CD4-positive, alpha-beta T cell treated with Interleukin-21 for 1 hour (primary cell): ENCODE measurements at regions not wholly inside any gene's neighbourhood (a gene's known extent, or its start where the extent isn't known, plus 50 kb on each side); places are given as distances from the start of the nearest gene placed in this dataset.
"Not testable (repeated sequence)": the region's sequence is repeated elsewhere in the genome, so short reads cannot be mapped to it uniquely, and the experiment has no call there.

Experiments
- DNase-seq: peaks from one replicate; pipeline ENCODE4 v3.0.0-alpha.2; 2020

GRCh38 chr2:8115456-8115855, 566.4 kb upstream of the ID2 start:
- DNase-seq, result no peak

DNA sequence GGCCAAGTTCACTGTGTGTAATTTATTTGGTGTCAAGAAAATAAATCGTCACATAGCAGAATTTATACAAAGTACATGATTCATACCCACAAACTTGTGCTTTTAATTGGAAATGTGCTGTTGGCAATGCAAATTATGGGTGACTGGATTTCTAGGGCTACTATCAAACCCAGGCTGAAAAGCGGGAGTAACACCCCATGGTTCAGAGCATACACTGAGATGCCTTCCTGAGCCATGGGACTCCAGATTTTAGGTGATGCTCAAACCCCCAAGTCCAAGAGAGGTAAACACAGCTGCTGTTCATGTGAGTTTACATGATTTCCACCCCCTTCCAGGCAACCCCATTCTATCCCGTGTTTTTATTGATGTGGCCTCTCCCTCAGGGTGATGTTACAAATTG, 565.9 kb upstream of the ID2 start:
- DNase-seq, result no peak

DNA sequence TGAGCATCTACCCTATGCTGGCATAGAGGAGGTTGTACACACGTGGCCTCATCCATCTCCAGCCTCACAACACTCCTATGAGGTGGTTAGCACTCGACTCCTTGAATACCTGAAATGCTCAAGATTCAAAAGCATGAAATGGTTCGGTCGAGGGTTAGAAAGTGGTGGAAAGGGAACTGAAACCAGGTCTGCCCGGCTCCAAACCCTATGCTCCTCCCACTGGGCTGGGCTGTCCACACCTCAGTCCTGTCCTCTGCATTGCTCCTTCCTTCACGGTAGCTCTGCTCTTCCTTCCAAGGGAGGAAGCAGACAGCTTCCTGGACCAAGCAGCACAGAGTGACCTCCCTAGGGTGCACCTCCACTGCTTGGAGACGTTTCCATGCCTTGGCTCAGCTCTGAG, 565.2 kb upstream of the ID2 start:
- DNase-seq, result no peak

GRCh38 chr2:8118940-8119781, 562.7 kb upstream of the ID2 start:
- no peak for DNase-seq

DNA sequence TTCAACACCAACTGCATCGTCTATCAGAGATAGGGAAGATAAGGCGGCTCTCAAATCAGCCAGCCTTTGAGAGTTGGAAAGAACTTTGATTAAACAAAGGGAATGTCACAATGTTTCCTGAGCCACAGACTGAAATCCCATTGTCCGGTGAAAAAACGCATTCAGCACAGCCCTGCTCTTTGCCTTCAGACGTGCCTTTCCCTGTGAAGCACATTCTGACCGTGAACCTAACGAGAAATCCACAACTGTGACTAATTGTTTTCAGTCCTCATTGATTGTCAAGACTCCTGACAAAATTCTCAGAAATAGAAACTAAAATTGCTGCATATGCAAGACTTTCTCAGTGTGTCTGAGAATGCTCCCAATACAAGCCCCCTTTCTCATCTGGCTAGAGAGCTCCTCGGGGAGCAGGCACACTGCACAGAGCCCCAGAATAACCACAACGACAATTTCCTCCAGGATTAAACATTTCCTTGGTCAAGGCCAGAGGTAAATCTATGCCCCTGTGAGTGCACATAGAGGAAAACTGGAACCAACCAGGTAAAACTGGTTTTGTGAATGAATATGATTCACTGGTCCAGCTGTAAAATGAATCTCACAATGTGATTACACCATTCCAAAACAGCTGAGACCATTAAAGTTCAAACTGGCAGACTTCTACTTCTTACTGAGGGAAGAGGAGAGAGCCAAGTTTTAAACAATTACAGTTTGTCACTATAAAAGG, 561.9 kb upstream of the ID2 start:
- no peak for DNase-seq

GRCh38 chr2:8120506-8120860, 561.4 kb upstream of the ID2 start:
- DNase-seq, result no peak

- DNase-seq, result no peak
Observed at GRCh38 chr2:8121022-8121825, 560.6 kb upstream of the ID2 start.

- DNase-seq, result no peak
Observed at GRCh38 chr2:8121826-8122513, 559.9 kb upstream of the ID2 start.

GRCh38 chr2:8122520-8122919, 559.3 kb upstream of the ID2 start:
- no peak for DNase-seq

DNA sequence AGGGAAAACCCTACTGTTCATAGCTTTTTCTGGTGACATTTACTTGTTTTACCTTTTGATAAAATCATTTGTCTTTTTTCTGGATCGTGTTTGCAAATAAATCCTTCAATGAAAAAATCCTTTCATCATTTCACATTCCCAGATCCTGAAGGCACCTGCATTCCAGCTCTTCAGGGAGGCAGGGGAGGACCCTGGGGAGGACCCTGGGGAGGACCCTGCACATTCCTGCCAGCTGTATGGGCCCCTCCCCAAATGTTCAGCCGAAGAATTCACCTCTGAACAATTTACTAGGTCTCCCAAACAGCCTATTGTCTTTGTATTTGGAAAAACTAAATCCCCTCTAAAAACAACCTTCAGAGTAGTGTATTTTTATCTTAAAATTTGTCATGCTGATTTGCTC, 558.4 kb upstream of the ID2 start:
- no peak for DNase-seq

- no peak for DNase-seq
Observed at GRCh38 chr2:8125741-8126711, 555.8 kb upstream of the ID2 start.

DNA sequence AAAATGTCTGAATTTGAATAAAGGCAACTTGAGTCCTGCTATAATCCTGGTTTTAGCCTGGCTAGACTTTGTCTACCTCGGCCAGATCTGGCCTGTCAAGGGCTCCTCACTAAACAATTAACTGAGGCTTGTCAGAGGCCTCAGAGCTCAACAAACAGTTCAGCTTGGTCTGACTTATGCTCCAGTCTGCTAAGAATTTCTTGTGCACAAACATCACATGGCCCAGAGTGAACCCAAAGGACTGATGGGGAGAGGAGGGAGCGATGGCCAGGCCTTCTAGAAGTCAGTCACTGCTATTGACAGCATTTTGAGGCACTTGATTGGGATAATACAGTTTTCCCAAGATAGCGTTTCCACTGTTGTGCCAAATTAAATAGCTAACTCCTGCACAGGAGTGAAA, 555.1 kb upstream of the ID2 start:
- no peak for DNase-seq

DNA sequence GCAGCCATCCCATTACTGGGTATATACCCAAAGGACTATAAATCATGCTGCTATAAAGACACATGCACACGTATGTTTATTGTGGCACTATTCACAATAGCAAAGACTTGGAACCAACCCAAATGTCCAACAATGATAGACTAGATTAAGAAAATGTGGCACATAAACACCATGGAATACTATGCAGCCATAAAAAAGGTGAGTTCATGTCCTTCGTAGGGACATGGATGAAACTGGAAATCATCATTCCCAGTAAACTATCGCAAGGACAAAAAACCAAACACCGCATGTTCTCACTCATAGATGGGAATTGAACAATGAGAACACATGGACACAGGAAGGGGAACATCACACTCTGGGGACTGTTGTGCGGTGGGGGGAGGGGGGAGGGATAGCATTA, 550.4 kb upstream of the ID2 start:
- not testable (repeated sequence) for DNase-seq

- no peak for DNase-seq
Observed at GRCh38 chr2:8132351-8132831, 549.5 kb upstream of the ID2 start.

DNA sequence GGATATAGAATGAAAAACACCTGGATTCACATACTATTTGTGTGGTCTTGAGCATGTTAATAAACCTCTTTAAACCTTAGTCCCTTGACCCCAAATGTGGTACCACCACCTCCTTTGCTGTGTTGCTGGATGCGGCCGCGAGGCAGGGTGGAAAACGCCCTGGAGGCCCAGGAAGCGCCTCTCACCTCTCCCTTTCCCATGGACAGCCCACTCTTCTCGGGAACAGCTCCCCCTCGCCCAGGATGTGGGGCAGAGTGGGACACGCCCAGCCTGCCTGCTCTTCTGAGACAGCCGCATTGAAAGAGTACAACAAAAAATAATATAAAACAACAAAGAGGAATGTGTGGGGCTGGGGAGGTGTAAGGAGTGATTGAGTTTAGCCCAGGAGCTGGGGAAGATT, 549.0 kb upstream of the ID2 start:
- no peak for DNase-seq

DNA sequence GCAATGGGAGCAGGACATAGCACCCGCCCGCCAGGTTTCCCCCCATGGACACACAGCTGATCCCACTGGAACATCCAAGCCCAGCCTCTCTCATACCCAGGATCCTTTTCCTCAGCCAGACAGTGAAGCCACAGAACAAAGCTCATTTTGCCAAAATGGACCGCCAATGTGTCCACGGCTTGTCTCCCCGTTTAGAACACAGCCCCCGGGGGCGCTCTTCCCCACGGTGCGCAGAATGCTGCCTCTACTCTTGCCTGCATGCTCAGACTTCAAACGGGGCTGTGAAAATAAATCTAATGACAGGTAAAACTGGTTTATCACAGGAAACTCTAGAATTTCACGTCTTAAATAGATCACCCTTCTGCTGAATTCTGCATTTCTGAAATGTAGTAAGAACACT, 548.5 kb upstream of the ID2 start:
- DNase-seq, result no peak

- no peak for DNase-seq
Observed at GRCh38 chr2:8133913-8134472, 547.9 kb upstream of the ID2 start.

DNA sequence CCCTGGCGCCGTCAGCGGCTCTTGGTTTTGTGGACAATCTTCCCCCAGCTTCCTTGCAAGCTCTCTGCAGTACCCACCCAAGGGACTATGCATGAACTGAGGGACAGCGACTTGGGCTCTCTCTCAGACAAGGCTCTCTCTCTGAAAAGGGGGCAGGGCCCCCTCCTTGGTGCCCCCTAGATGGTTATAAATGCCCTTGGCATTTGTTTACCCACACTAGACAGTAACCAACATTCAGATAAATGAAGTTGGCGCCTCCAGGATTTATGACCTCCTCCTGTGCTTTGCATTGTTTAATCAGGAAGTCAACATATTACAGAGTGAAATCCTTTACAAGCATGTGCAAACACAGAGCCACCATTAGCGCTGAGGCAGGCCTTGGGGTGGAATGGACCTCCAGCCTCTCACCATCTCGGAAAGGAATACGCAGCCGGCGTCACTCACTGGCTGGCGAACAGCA, 547.4 kb upstream of the ID2 start:
- no peak for DNase-seq

GRCh38 chr2:8134985-8135682, 546.7 kb upstream of the ID2 start:
- DNase-seq, result no peak

DNA sequence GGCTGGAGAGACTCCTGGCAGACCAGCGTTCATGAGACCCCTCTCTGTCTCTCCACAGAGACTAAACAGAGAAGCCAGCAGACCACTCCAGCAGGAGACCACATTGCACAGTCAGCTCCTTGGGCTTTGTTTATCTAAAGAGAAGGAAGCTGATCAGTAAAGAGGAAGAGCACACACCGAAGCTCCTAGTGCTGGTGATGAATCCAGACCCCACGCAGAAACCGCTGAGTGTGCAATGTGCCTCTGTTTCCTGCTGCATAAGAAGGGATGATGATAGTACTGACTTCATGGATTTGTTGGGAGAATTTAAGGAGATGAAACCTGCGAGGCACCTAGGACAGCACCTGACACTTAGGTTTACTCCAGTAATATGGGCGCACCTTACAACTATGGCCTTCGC, 544.1 kb upstream of the ID2 start:
- no peak for DNase-seq

GRCh38 chr2:8138525-8138922, 543.3 kb upstream of the ID2 start:
- no peak for DNase-seq
